ENCODE measurements at regions not wholly inside any gene's neighbourhood (a gene's known extent, or its start where the extent isn't known, plus 50 kb on each side); places are given as distances from the start of the nearest gene placed in this dataset.

DNA sequence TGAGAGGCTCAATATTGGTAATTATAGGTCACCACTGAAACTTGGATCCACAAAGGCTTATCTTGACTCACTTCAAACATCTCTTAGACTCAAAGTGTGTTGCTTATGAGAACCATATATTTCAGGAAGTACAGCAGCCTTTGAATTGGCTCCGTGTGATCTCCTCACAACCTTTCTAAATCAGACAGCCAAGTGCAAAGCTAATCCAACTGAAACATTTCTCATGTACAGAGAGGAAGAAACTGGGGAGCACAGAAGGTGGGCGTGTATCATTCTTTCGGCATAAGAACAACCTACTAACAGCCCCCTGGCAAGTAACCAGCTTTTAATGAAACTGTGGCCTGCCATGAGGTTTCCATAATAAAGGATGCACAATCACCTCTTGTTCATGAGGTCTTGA is 109.4 kb downstream of the MBL2 start:
- TF ChIP-seq CTCF (IDR thresholded peaks at IDR 0.05) (no peak), POLR2AphosphoS5 (IDR thresholded peaks at IDR 0.05; ENCODE audit: insufficient read depth in 1 of 2, low read depth in 1 of 2) (no peak), POLR2A (IDR thresholded peaks at IDR 0.05) (no peak)

Data from vagina (tissue), 2 donors.